ENCODE measurements at regions not wholly inside any gene's neighbourhood (a gene's known extent, or its start where the extent isn't known, plus 50 kb on each side); places are given as distances from the start of the nearest gene placed in this dataset.

- dilution Hi-C loops (cut with MboI; ENCODE audit: extremely low pct_ligation_motif_present, low sequenced_read_pairs) = no loop called here
- no peak for TF ChIP-seq POLR2A (IDR thresholded peaks at IDR 0.05; ENCODE audit: low read depth, low read length)
- no peak for TF ChIP-seq EZH2 (IDR thresholded peaks at IDR 0.05; ENCODE audit: borderline replicate concordance, low read depth, low read length, severe bottlenecking)
- Histone ChIP-seq H3K27me3 (ENCODE audit: control insufficient read depth in 2 of 2, insufficient read depth in 2 of 2, low read length in 2 of 2) (no peaks in the 10 kb centered on the region), H3K9me3 (replicated peaks; ENCODE audit: control insufficient read depth, insufficient read depth, low read length) (no peaks in the 10 kb centered on the region), H3K4me3 (replicated peaks in 1 of 3; ENCODE audit: insufficient read depth in 1 of 3, low read depth in 1 of 3, low read length in 3 of 3) (no peak overlapping the region), H2AFZ (ENCODE audit: low read depth, low read length) (no peak overlapping the region), H3K9ac (replicated peaks; ENCODE audit: extremely low read depth, insufficient read depth, low read length) (no peak overlapping the region), H3K4me2 (ENCODE audit: insufficient read depth, low read length) (no peak overlapping the region), H3K27ac (ENCODE audit: insufficient read depth, low read depth, low read length) (no peak overlapping the region), H3K9me1 (replicated peaks; ENCODE audit: control insufficient read depth, extremely low read depth, insufficient read depth, low read length) (no peaks in the 10 kb centered on the region), H3K79me2 (ENCODE audit: control insufficient read depth, insufficient read depth, low read length) (no peaks in the 10 kb centered on the region), H3K36me3 (ENCODE audit: control insufficient read depth in 2 of 2, extremely low read depth in 1 of 2, insufficient read depth in 2 of 2, low read length in 2 of 2) (no peaks in the 10 kb centered on the region), H4K20me1 (replicated peaks; ENCODE audit: control insufficient read depth, extremely low read depth, insufficient read depth, low read length) (no peaks in the 10 kb centered on the region), H3K4me1 (ENCODE audit: control insufficient read depth, extremely low read depth, insufficient read depth, low read length) (no peaks in the 10 kb centered on the region)
- POLR2A ChIA-PET = no interaction called here
- BruUV-seq (replicated peaks) = no TSS peak
- FAIRE-seq (no peak), DNase-seq (ENCODE audit: low read depth, low spot score) (no peak)
- CTCF ChIA-PET = no interaction called here
- intact Hi-C loops (cut with micrococcal nuclease) = no loop called here
Observed at GRCh38 chr17:13140750-13141149, 122.9 kb upstream of the ELAC2 start.

GRCh38 chr17:13135506-13135905 lies 117.7 kb upstream of the ELAC2 start:
- intact Hi-C loops (cut with micrococcal nuclease) = no loop called here
- no peak overlapping the region for H3K27ac ChIP-seq (ENCODE audit: insufficient read depth, low read depth, low read length)
- H3K4me2 ChIP-seq (ENCODE audit: insufficient read depth, low read length) = no peak overlapping the region
- no peak overlapping the region for H2AFZ ChIP-seq (ENCODE audit: low read depth, low read length)
- CTCF ChIA-PET = no interaction called here
- FAIRE-seq (no peak), DNase-seq (ENCODE audit: low read depth, low spot score) (no peak)
- H3K36me3 ChIP-seq (ENCODE audit: control insufficient read depth in 2 of 2, extremely low read depth in 1 of 2, insufficient read depth in 2 of 2, low read length in 2 of 2) = no peaks in the 10 kb centered on the region
- POLR2A ChIA-PET = no interaction called here
- TF ChIP-seq POLR2AphosphoS5 (IDR thresholded peaks at IDR 0.05; ENCODE audit: insufficient read depth, low read depth, low read length) = no peak
- no peak for TF ChIP-seq MYC (IDR thresholded peaks at IDR 0.05; ENCODE audit: low read depth, low read length)
- TF ChIP-seq POLR2A (IDR thresholded peaks at IDR 0.05; ENCODE audit: low read depth, low read length) = no peak
- no peak for TF ChIP-seq MAX (IDR thresholded peaks at IDR 0.05; ENCODE audit: insufficient read depth, insufficient read length)
- no peak for TF ChIP-seq EZH2 (IDR thresholded peaks at IDR 0.05; ENCODE audit: borderline replicate concordance, low read depth, low read length, severe bottlenecking)
- TF ChIP-seq FOS (IDR thresholded peaks at IDR 0.05; ENCODE audit: borderline replicate concordance, insufficient read depth, low read length) = no peak
- no peak for TF ChIP-seq GATA2 (IDR thresholded peaks at IDR 0.05; ENCODE audit: insufficient read depth, insufficient read length, low read depth, low read length)
- TF ChIP-seq, protein P1, sequence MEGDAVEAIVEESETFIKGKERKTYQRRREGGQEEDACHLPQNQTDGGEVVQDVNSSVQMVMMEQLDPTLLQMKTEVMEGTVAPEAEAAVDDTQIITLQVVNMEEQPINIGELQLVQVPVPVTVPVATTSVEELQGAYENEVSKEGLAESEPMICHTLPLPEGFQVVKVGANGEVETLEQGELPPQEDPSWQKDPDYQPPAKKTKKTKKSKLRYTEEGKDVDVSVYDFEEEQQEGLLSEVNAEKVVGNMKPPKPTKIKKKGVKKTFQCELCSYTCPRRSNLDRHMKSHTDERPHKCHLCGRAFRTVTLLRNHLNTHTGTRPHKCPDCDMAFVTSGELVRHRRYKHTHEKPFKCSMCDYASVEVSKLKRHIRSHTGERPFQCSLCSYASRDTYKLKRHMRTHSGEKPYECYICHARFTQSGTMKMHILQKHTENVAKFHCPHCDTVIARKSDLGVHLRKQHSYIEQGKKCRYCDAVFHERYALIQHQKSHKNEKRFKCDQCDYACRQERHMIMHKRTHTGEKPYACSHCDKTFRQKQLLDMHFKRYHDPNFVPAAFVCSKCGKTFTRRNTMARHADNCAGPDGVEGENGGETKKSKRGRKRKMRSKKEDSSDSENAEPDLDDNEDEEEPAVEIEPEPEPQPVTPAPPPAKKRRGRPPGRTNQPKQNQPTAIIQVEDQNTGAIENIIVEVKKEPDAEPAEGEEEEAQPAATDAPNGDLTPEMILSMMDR (IDR thresholded peaks at IDR 0.05; ENCODE audit: extremely low read depth in 1 of 2, insufficient read depth in 1 of 2, low read depth in 1 of 2, low read length in 2 of 2) = no peak
- no peak for TF ChIP-seq JUN (IDR thresholded peaks at IDR 0.05; ENCODE audit: borderline replicate concordance, insufficient read depth, insufficient read length, low read depth)
- H3K9ac ChIP-seq (replicated peaks; ENCODE audit: extremely low read depth, insufficient read depth, low read length) = no peak overlapping the region
- H3K9me3 ChIP-seq (replicated peaks; ENCODE audit: control insufficient read depth, insufficient read depth, low read length) = peaks cover 2% of the 10 kb centered on the region
- no peaks in the 10 kb centered on the region for H3K27me3 ChIP-seq (ENCODE audit: control insufficient read depth in 2 of 2, insufficient read depth in 2 of 2, low read length in 2 of 2)
- H3K79me2 ChIP-seq (ENCODE audit: control insufficient read depth, insufficient read depth, low read length) = no peaks in the 10 kb centered on the region
- H3K9me1 ChIP-seq (replicated peaks; ENCODE audit: control insufficient read depth, extremely low read depth, insufficient read depth, low read length) = no peaks in the 10 kb centered on the region
- H3K4me1 ChIP-seq (ENCODE audit: control insufficient read depth, extremely low read depth, insufficient read depth, low read length) = no peaks in the 10 kb centered on the region
- dilution Hi-C loops (cut with MboI; ENCODE audit: extremely low pct_ligation_motif_present, low sequenced_read_pairs) = no loop called here
- no peaks in the 10 kb centered on the region for H4K20me1 ChIP-seq (replicated peaks; ENCODE audit: control insufficient read depth, extremely low read depth, insufficient read depth, low read length)
- H3K4me3 ChIP-seq (replicated peaks in 1 of 3; ENCODE audit: insufficient read depth in 1 of 3, low read depth in 1 of 3, low read length in 3 of 3) = no peak overlapping the region
- no TSS peak for BruUV-seq (replicated peaks)

All from endothelial cell of umbilical vein (primary cell).